Glutamatergic neuron (in vitro differentiated cells): ENCODE measurements at regions not wholly inside any gene's neighbourhood (a gene's known extent, or its start where the extent isn't known, plus 50 kb on each side); places are given as distances from the start of the nearest gene placed in this dataset.
"Not testable (repeated sequence)": the region's sequence is repeated elsewhere in the genome, so short reads cannot be mapped to it uniquely, and the experiment has no call there.

Experiments
- DNase-seq: peaks from one replicate; pipeline ENCODE4 v3.0.0; 2022
- H3K27ac Mint-ChIP-seq: one replicate; pipeline ENCODE4 v1.8.0; 2020; ENCODE audit warnings: mild to moderate bottlenecking, mixed read lengths, inconsistent platforms; ENCODE audit not compliant: unreplicated experiment
- H3K27me3 Mint-ChIP-seq: one replicate; pipeline ENCODE4 v1.8.0; 2020; ENCODE audit warnings: mild to moderate bottlenecking, moderate library complexity, mixed read lengths, inconsistent platforms; ENCODE audit not compliant: unreplicated experiment
- H3K36me3 Mint-ChIP-seq: one replicate; pipeline ENCODE4 v1.8.0; 2020; ENCODE audit warnings: mild to moderate bottlenecking, mixed read lengths, inconsistent platforms; ENCODE audit not compliant: unreplicated experiment
- H3K4me1 Mint-ChIP-seq: one replicate; pipeline ENCODE4 v1.8.0; 2020; ENCODE audit warnings: mild to moderate bottlenecking, low read depth, mixed read lengths, inconsistent platforms; ENCODE audit not compliant: unreplicated experiment
- H3K4me3 Mint-ChIP-seq: one replicate; pipeline ENCODE4 v1.8.0; 2020; ENCODE audit warnings: mild to moderate bottlenecking, mixed read lengths, inconsistent platforms; ENCODE audit not compliant: unreplicated experiment
- H3K9me3 Mint-ChIP-seq: one replicate; pipeline ENCODE4 v1.8.0; 2020; ENCODE audit warnings: mild to moderate bottlenecking, moderate library complexity, mixed read lengths, inconsistent platforms; ENCODE audit not compliant: unreplicated experiment
- CTCF ChIP-seq: fragments of 200-600 bp; sonication (generic); IDR thresholded peaks from one replicate; pipeline ENCODE4 v1.5.0; 2021; ENCODE audit not compliant: partially characterized antibody, unreplicated experiment

GRCh38 chr4:141328560-141329173 is 108.0 kb downstream of the ZNF330 start:
- Mint-ChIP-seq H3K9me3 (peaks cover 4% of the 10 kb centered on the region), H3K4me3 (no peak overlapping the region), H3K4me1 (no peaks in the 10 kb centered on the region)

GRCh38 chr4:141329174-141329569 is 108.5 kb downstream of the ZNF330 start:
- no peaks in the 10 kb centered on the region for H3K4me1 Mint-ChIP-seq
- H3K36me3 Mint-ChIP-seq: no peaks in the 10 kb centered on the region
- H3K4me3 Mint-ChIP-seq: no peak overlapping the region
- DNase-seq: no peak
- peaks cover 5% of the 10 kb centered on the region for H3K27me3 Mint-ChIP-seq
- H3K9me3 Mint-ChIP-seq: peaks cover 4% of the 10 kb centered on the region
- no peak overlapping the region for H3K27ac Mint-ChIP-seq
- TF ChIP-seq CTCF: no peak

More at GRCh38 chr4:141328560-141329173, 108.0 kb downstream of the ZNF330 start:
- Mint-ChIP-seq H3K36me3 (no peaks in the 10 kb centered on the region), H3K27me3 (peaks cover 5% of the 10 kb centered on the region), H3K27ac (no peak overlapping the region)
- no peak for DNase-seq
- no peak for TF ChIP-seq CTCF

- Mint-ChIP-seq H3K27ac (no peak overlapping the region), H3K4me3 (no peak overlapping the region), H3K4me1 (no peaks in the 10 kb centered on the region), H3K9me3 (peaks cover 4% of the 10 kb centered on the region), H3K27me3 (peaks cover 5% of the 10 kb centered on the region), H3K36me3 (no peaks in the 10 kb centered on the region)
- DNase-seq: no peak
- TF ChIP-seq CTCF: no peak
Observed at GRCh38 chr4:141330616-141331015, 109.9 kb downstream of the ZNF330 start.

- Mint-ChIP-seq H3K27me3 (peaks cover 5% of the 10 kb centered on the region), H3K4me3 (no peak overlapping the region), H3K36me3 (no peaks in the 10 kb centered on the region), H3K27ac (no peak overlapping the region), H3K9me3 (peaks cover 4% of the 10 kb centered on the region), H3K4me1 (no peaks in the 10 kb centered on the region)
- no peak for DNase-seq
- no peak for TF ChIP-seq CTCF
Observed at GRCh38 chr4:141331534-141332358, 111.1 kb downstream of the ZNF330 start.

GRCh38 chr4:141332359-141333181 is 111.9 kb downstream of the ZNF330 start:
- Mint-ChIP-seq H3K4me3 (peak overlapping the region; percentile 81), H3K27ac (peak overlapping the region; percentile 76)
- not testable (repeated sequence) for H3K36me3 Mint-ChIP-seq, H3K27me3 Mint-ChIP-seq, H3K9me3 Mint-ChIP-seq, H3K4me1 Mint-ChIP-seq
- DNase-seq: peak; percentile 29

- H3K27ac Mint-ChIP-seq, H3K27me3 Mint-ChIP-seq, H3K4me1 Mint-ChIP-seq, H3K9me3 Mint-ChIP-seq, H3K36me3 Mint-ChIP-seq: not testable (repeated sequence)
- peak; percentile 17 for DNase-seq
- H3K4me3 Mint-ChIP-seq: peak overlapping the region; percentile 34
Observed at GRCh38 chr4:141333456-141334230, 112.9 kb downstream of the ZNF330 start.
